Fibroblast of the conjunctiva (primary cell): ENCODE measurements at regions not wholly inside any gene's neighbourhood (a gene's known extent, or its start where the extent isn't known, plus 50 kb on each side); places are given as distances from the start of the nearest gene placed in this dataset.

ENCODE experiments used
- DNase-seq: peaks from one replicate; pipeline ENCODE4 v3.0.0-alpha.2; 2010; ENCODE audit warnings: low read depth

GRCh38 chr13:33711436-33711835 lies 106.5 kb upstream of the RFC3 start:
- no peak for DNase-seq

GRCh38 chr13:33717775-33718174 lies 100.2 kb upstream of the RFC3 start:
- DNase-seq = no peak

GRCh38 chr13:33721724-33722123 lies 96.2 kb upstream of the RFC3 start:
- no peak for DNase-seq

GRCh38 chr13:33722216-33722915 lies 95.6 kb upstream of the RFC3 start:
- DNase-seq = no peak

- DNase-seq = no peak
Measured at GRCh38 chr13:33723365-33723764, 94.6 kb upstream of the RFC3 start.

- peak; percentile 78 for DNase-seq
Measured at GRCh38 chr13:33723772-33724435, 94.0 kb upstream of the RFC3 start.

- DNase-seq = no peak
Measured at GRCh38 chr13:33725340-33725739, 92.6 kb upstream of the RFC3 start.

GRCh38 chr13:33727297-33728083 lies 90.5 kb upstream of the RFC3 start:
- DNase-seq = no peak

GRCh38 chr13:33728271-33729037 lies 89.5 kb upstream of the RFC3 start:
- DNase-seq = no peak

- DNase-seq = no peak
Measured at GRCh38 chr13:33730147-33730546, 87.8 kb upstream of the RFC3 start.

GRCh38 chr13:33730619-33731018 lies 87.3 kb upstream of the RFC3 start:
- no peak for DNase-seq

GRCh38 chr13:33735276-33735675 lies 82.7 kb upstream of the RFC3 start:
- no peak for DNase-seq

- DNase-seq = no peak
Measured at GRCh38 chr13:33739254-33739653, 78.7 kb upstream of the RFC3 start.

- no peak for DNase-seq
Measured at GRCh38 chr13:33740134-33740538, 77.8 kb upstream of the RFC3 start.

GRCh38 chr13:33742321-33742720 lies 75.6 kb upstream of the RFC3 start:
- DNase-seq = no peak

GRCh38 chr13:33743438-33744368 lies 74.2 kb upstream of the RFC3 start:
- no peak for DNase-seq

GRCh38 chr13:33744589-33745369 lies 73.2 kb upstream of the RFC3 start:
- no peak for DNase-seq

GRCh38 chr13:33745370-33746324 lies 72.3 kb upstream of the RFC3 start:
- no peak for DNase-seq

GRCh38 chr13:33746867-33747266 lies 71.1 kb upstream of the RFC3 start:
- DNase-seq = no peak
